ENCODE measurements at regions not wholly inside any gene's neighbourhood (a gene's known extent, or its start where the extent isn't known, plus 50 kb on each side); places are given as distances from the start of the nearest gene placed in this dataset.

- no TSS peak for BruUV-seq (replicated peaks)
- ChIA-PET CTCF (no interaction called here), POLR2A (no interaction called here), SMC1A (ENCODE audit: uncharacterized antibody, unreplicated experiment) (no interaction called here), RAD21 (ENCODE audit: unreplicated experiment) (no interaction called here)
- Histone ChIP-seq H3K4me1 (ENCODE audit: control insufficient read depth, insufficient read depth, low read length) (no peaks in the 10 kb centered on the region), H3K79me2 (ENCODE audit: control insufficient read depth, insufficient read depth, low read length) (no peaks in the 10 kb centered on the region), H3K9ac (ENCODE audit: control insufficient read depth, insufficient read depth, low read length) (no peak overlapping the region), H3K4me3 (no peak overlapping the region), H3K4me2 (ENCODE audit: control insufficient read depth, insufficient read depth) (no peak overlapping the region), H3K27me3 (replicated peaks in 1 of 2; ENCODE audit: control insufficient read depth in 2 of 2, insufficient read depth in 2 of 2, low read length in 1 of 2) (no peaks in the 10 kb centered on the region), H3K27ac (ENCODE audit: control insufficient read depth, insufficient read depth) (no peak overlapping the region), H2AFZ (ENCODE audit: control insufficient read depth, low read depth, low read length) (no peak overlapping the region), H3K9me3 (replicated peaks; ENCODE audit: control insufficient read depth, insufficient read depth, low read length) (no peaks in the 10 kb centered on the region), H4K20me1 (ENCODE audit: control insufficient read depth, insufficient read depth) (no peaks in the 10 kb centered on the region), H3K36me3 (ENCODE audit: control insufficient read depth in 2 of 2, insufficient read depth in 2 of 2, low read length in 1 of 2) (no peaks in the 10 kb centered on the region)
- ATAC-seq, result no peak
- intact Hi-C loops (cut with micrococcal nuclease; ENCODE audit: unreplicated experiment) (no loop called here), in situ Hi-C loops (cut with MboI) (no loop called here)
- DNase-seq (ENCODE audit: low read depth, low spot score), result no peak
- WGBS (ENCODE audit: insufficient coverage, insufficient replicate concordance, low lambda C conversion rate, missing lambda C conversion rate), result 55% methylated on average over 6 of the region's 6 CpGs
- no peak for TF ChIP-seq POLR2AphosphoS2 (IDR thresholded peaks at IDR 0.05; ENCODE audit: low read depth, low read length)
- FAIRE-seq, result no peak
Observed at GRCh38 chr13:38602266-38602665, 84.6 kb upstream of the FREM2 start.

DNA sequence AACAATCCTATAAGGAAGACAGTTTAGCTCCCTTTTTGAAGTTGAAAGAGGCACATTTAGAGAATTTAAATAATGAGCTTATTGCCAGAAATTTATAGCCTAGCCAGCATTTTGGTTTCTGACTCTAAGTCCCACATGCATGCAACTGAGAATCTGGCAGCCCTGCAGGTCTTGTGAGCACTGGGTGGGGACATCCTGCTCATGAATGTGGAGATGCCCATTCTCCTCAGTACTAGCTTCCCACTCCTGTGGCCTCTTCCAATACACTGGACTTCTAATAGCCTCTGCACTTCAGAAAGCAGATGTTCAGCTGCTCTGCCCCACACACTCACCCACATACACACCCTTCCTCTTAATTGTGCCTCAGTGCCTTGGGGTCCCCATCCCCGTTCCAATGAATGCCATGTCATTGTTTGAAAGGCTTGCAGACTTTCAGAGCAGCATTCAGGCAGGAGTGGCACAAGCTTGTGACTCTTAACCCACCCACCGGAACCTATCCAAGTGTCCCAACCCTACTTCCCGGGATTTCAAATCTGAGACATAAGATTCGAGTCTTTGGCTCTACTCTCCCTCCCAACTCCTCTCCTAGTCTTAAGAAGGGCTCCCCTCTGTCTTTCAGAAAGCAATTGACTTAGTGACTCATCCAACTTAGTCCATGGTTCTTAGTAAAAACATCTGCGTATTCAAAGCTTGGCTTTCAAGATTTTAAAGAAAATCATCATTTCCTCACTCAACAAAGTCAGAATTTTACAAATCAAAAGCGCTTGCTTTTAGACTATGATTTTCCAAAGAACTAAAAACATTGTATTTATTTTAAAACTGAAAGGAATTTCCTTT is 80.0 kb upstream of the FREM2 start:
- POLR2A ChIA-PET, result no interaction called here
- Histone ChIP-seq H3K9me3 (replicated peaks; ENCODE audit: control insufficient read depth, insufficient read depth, low read length) (no peaks in the 10 kb centered on the region), H3K4me2 (ENCODE audit: control insufficient read depth, insufficient read depth) (no peak overlapping the region), H3K4me1 (ENCODE audit: control insufficient read depth, insufficient read depth, low read length) (no peaks in the 10 kb centered on the region), H3K79me2 (ENCODE audit: control insufficient read depth, insufficient read depth, low read length) (no peaks in the 10 kb centered on the region), H3K9ac (ENCODE audit: control insufficient read depth, insufficient read depth, low read length) (no peak overlapping the region), H4K20me1 (ENCODE audit: control insufficient read depth, insufficient read depth) (no peaks in the 10 kb centered on the region), H3K27me3 (replicated peaks in 1 of 2; ENCODE audit: control insufficient read depth in 2 of 2, insufficient read depth in 2 of 2, low read length in 1 of 2) (no peaks in the 10 kb centered on the region; a peak in 1 of 4 replicates), H3K4me3 (no peak overlapping the region), H3K36me3 (ENCODE audit: control insufficient read depth in 2 of 2, insufficient read depth in 2 of 2, low read length in 1 of 2) (no peaks in the 10 kb centered on the region), H3K27ac (ENCODE audit: control insufficient read depth, insufficient read depth) (no peak overlapping the region), H2AFZ (ENCODE audit: control insufficient read depth, low read depth, low read length) (no peak overlapping the region)
- in situ Hi-C loops (cut with MboI), result no loop called here
- no peak for FAIRE-seq
- TF ChIP-seq WRNIP1 (IDR thresholded peaks at IDR 0.05; ENCODE audit: borderline replicate concordance, low read depth, low read length) (no peak), ATF2 (IDR thresholded peaks at IDR 0.05; ENCODE audit: low read length) (no peak), SIN3A (IDR thresholded peaks at IDR 0.05; ENCODE audit: low read depth, low read length) (no peak), EP300 (IDR thresholded peaks at IDR 0.05; ENCODE audit: borderline replicate concordance in 1 of 2, control insufficient read depth in 1 of 2, low read depth in 2 of 2, low read length in 2 of 2) (no peak), BHLHE40 (IDR thresholded peaks at IDR 0.05; ENCODE audit: borderline replicate concordance in 1 of 2, low read depth in 2 of 2, low read length in 1 of 2) (no peak), BCLAF1 (IDR thresholded peaks at IDR 0.05) (no peak), EGR1 (IDR thresholded peaks at IDR 0.05; ENCODE audit: borderline replicate concordance in 1 of 2, low read depth in 2 of 2, low read length in 2 of 2) (no peak), CBX5 (IDR thresholded peaks at IDR 0.05; ENCODE audit: low read depth) (no peak), NRF1 (conservative IDR thresholded peaks at IDR 0.05; ENCODE audit: low read depth, low read length) (no peak)
- intact Hi-C loops (cut with micrococcal nuclease; ENCODE audit: unreplicated experiment), result loop anchor here (2.0 kb wide), 1 partner anchor 20 kb away; no protein-coding TSS in a partner anchor
- 27% methylated on average over 6 of the region's 6 CpGs for WGBS (ENCODE audit: insufficient coverage, insufficient replicate concordance, low lambda C conversion rate, missing lambda C conversion rate)
- CTCF ChIA-PET, result no interaction called here
- RAD21 ChIA-PET (ENCODE audit: unreplicated experiment), result no interaction called here
- no TSS peak for BruUV-seq (replicated peaks)
- DNase-seq (ENCODE audit: low read depth, low spot score), result no peak
- SMC1A ChIA-PET (ENCODE audit: uncharacterized antibody, unreplicated experiment), result no interaction called here
- no peak for ATAC-seq

Measured in GM12878 (cell line).